PFSK-1 (cell line): ENCODE measurements at regions not wholly inside any gene's neighbourhood (a gene's known extent, or its start where the extent isn't known, plus 50 kb on each side); places are given as distances from the start of the nearest gene placed in this dataset.

ENCODE experiments used
- FOXP2 ChIP-seq: optimal IDR thresholded peaks from 2 replicates; pipeline ENCODE3; 2011; ENCODE audit warnings: borderline replicate concordance, control low read depth, inconsistent platforms; ENCODE audit not compliant: insufficient read depth; ENCODE audit errors: extremely low read length, extremely low read depth
- POLR2AphosphoS5 ChIP-seq: IDR thresholded peaks from 2 replicates; pipeline ENCODE4 v1.6.1; 2012; ENCODE audit warnings: low read depth, mild to moderate bottlenecking, control low read depth, low read length, moderate library complexity
- SIN3A ChIP-seq: IDR thresholded peaks from 2 replicates; pipeline ENCODE4 v1.6.1; 2012; ENCODE audit warnings: mild to moderate bottlenecking, low read length, moderate library complexity, borderline replicate concordance; ENCODE audit not compliant: insufficient read depth
- TAF1 ChIP-seq: IDR thresholded peaks from 2 replicates; pipeline ENCODE4 v1.6.1; 2012; ENCODE audit warnings: low read length, control low read depth, borderline replicate concordance; ENCODE audit not compliant: insufficient read depth
- TF ChIP-seq, protein P1 (sequence below), 2 experiments: IDR thresholded peaks; 2 replicates each; pipeline versions ENCODE4 v1.6.1 to v1.8.0; 2011 to 2012; ENCODE audit warnings: low read depth in 2 of 2, low read length in 2 of 2, control low read depth in 1 of 2, inconsistent platforms in 1 of 2, mild to moderate bottlenecking in 1 of 2, moderate library complexity in 1 of 2; ENCODE audit not compliant: insufficient read depth in 1 of 2

DNA sequence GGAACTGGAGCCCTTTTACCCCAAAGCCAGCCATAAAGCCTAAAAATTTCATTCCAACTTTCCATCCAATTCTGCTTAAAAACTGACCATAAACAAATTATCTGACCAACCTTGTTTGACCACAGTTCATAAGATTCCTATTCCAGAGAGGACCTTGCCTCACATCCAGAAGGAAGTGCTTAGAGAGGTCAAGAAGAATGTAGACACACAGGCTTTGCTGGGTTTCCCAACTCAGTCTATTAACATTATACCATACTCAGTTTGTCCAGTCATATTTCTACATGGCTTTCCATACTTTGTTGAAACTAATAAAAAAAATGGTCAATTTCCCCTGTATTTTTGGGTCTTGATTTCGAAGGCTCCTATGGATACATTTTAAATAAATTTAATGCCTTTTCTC, 1522.5 kb downstream of the ARAP2 start:
- TF ChIP-seq, protein P1, sequence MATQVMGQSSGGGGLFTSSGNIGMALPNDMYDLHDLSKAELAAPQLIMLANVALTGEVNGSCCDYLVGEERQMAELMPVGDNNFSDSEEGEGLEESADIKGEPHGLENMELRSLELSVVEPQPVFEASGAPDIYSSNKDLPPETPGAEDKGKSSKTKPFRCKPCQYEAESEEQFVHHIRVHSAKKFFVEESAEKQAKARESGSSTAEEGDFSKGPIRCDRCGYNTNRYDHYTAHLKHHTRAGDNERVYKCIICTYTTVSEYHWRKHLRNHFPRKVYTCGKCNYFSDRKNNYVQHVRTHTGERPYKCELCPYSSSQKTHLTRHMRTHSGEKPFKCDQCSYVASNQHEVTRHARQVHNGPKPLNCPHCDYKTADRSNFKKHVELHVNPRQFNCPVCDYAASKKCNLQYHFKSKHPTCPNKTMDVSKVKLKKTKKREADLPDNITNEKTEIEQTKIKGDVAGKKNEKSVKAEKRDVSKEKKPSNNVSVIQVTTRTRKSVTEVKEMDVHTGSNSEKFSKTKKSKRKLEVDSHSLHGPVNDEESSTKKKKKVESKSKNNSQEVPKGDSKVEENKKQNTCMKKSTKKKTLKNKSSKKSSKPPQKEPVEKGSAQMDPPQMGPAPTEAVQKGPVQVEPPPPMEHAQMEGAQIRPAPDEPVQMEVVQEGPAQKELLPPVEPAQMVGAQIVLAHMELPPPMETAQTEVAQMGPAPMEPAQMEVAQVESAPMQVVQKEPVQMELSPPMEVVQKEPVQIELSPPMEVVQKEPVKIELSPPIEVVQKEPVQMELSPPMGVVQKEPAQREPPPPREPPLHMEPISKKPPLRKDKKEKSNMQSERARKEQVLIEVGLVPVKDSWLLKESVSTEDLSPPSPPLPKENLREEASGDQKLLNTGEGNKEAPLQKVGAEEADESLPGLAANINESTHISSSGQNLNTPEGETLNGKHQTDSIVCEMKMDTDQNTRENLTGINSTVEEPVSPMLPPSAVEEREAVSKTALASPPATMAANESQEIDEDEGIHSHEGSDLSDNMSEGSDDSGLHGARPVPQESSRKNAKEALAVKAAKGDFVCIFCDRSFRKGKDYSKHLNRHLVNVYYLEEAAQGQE (IDR thresholded peaks at IDR 0.05; ENCODE audit: insufficient read depth in 1 of 2, low read depth in 2 of 2, low read length in 2 of 2) = no peak
- TF ChIP-seq TAF1 (no peak), POLR2AphosphoS5 (no peak), FOXP2 (no peak), SIN3A (no peak)

DNA sequence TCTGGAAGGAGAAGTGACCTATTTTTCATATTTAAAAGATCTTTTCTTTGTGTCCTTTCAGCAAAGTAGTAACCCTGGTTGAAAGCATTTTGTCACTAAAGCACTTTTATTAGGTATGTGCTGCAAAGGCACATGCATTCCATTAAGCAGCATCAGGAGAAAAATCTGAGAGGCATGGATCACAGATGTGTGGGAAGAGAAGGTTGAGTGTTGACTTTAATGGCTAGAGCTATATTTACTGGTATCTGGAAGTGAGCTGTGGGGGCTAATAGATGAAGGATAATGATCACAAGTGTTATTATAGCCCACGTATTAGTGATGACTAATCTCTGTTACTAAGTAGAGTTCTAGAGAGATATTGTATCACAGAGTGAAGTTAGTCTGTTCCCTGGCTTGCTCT, 1520.7 kb downstream of the ARAP2 start:
- TF ChIP-seq SIN3A = no peak
- TF ChIP-seq TAF1 = no peak
- TF ChIP-seq, protein P1 (IDR thresholded peaks at IDR 0.05; ENCODE audit: insufficient read depth in 1 of 2, low read depth in 2 of 2, low read length in 2 of 2) = no peak
- no peak for TF ChIP-seq FOXP2
- no peak for TF ChIP-seq POLR2AphosphoS5

DNA sequence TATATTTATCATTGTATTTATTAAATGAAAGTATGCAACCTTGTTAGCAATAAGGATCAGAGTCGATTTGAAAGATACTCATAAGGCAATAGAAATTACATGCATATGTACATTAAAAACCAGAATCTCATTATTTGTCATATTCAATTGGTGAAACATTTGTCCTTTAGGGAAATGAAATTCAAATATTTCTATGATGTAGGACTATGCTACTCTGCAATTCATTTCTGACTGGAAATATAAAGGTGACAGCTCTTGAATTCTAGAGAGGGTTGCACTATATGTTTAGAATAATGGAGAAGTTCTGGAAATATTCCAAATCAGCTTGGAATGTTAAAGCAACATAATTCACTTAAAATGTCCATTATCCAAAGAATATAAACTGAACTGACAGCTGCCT, 1519.8 kb downstream of the ARAP2 start:
- no peak for TF ChIP-seq SIN3A
- no peak for TF ChIP-seq FOXP2
- TF ChIP-seq, protein P1 (IDR thresholded peaks at IDR 0.05; ENCODE audit: insufficient read depth in 1 of 2, low read depth in 2 of 2, low read length in 2 of 2) = no peak

DNA sequence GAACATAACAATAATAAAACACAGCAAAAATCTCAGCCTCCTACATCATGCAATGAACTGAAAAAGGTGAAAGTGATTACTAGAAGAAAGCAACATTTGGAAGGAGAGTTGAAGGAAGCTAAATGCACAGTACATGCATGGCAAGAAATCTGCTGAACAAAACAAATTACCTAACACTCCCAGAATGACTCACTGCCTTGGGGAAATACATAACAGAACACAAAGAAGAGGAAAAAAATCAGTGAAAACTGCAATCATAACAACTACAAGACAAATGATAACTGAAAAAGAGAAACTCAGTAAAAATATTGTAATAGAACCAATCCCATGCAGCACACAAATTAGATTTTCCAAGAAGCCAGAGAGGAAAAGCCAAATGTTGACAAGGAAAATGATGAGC, 1513.2 kb downstream of the ARAP2 start:
- TF ChIP-seq FOXP2 (no peak), TAF1 (no peak), POLR2AphosphoS5 (no peak)
- TF ChIP-seq, protein P1 (IDR thresholded peaks at IDR 0.05; ENCODE audit: insufficient read depth in 1 of 2, low read depth in 2 of 2, low read length in 2 of 2) = no peak

DNA sequence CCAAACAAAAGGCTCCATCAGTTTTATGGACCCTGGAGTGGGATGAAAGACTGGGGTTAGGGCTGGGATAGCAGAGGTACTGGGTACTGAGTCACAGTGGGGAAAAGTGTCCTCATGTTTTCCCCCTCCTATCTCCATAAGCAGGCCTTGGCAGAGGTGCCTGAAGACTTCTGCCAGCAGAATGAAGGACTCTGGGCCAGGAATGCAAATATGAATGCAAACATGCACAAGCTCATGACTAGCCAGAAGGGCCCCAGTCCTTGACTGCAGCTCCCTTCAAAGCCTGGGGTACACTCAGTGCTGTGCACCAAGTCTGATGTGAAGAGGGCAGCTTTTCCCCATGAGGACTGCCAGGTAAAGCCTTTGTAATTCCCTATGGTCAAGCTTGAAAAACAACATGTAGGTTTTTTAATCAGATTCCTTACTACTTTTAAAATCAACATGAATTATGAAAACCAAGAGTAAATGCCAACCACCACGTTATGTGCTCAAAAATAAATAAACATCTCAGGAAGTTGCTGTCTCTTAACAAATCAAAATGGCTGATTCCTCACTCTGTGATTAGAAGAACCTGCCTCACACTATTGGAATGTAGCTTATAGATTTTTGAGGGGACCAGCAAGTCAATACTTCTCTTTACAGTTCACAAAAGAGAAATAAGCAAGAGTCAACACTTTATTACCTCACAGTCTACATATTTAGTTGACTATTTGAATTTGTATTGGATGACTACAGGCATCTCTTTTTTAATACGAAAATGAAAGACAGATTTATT, 1512.0 kb downstream of the ARAP2 start:
- TF ChIP-seq, protein P1 (IDR thresholded peaks at IDR 0.05; ENCODE audit: insufficient read depth in 1 of 2, low read depth in 2 of 2, low read length in 2 of 2) = no peak
- TF ChIP-seq TAF1 = no peak
- no peak for TF ChIP-seq SIN3A
- TF ChIP-seq POLR2AphosphoS5 = no peak
- no peak for TF ChIP-seq FOXP2
